PC-9 (cell line): ENCODE measurements at regions not wholly inside any gene's neighbourhood (a gene's known extent, or its start where the extent isn't known, plus 50 kb on each side); places are given as distances from the start of the nearest gene placed in this dataset.

Source experiments
- CTCF ChIP-seq: fragments of 200-600 bp; sonication (generic); conservative IDR thresholded peaks from 2 replicates; pipeline ENCODE4 v1.6.1; 2017; ENCODE audit warnings: mixed run types, antibody characterized with exemption, mild to moderate bottlenecking, moderate library complexity
- EZH2 ChIP-seq: fragments of 200-600 bp; sonication (generic); IDR thresholded peaks from 2 replicates; pipeline ENCODE4 v1.8.0; 2017; ENCODE audit warnings: antibody characterized with exemption, low read depth

- TF ChIP-seq CTCF (no peak), EZH2 (no peak)
Observed at GRCh38 chr11:81655351-81655750, 1078.3 kb downstream of the FAM181B start.
